Lung (tissue), 11 donors: ENCODE measurements at regions not wholly inside any gene's neighbourhood (a gene's known extent, or its start where the extent isn't known, plus 50 kb on each side); places are given as distances from the start of the nearest gene placed in this dataset.

ENCODE experiments used
- ATAC-seq: fragments of 200-7000 bp; cut with Tn5 transposase; one replicate; pipeline ENCODE4 v1.9.1; 2020; ENCODE audit warnings: moderate number of reproducible peaks; ENCODE audit not compliant: insufficient read depth, low FRiP score
- DNase-seq, 3 donors: peaks; one replicate each; pipeline ENCODE4 v3.0.0-alpha.2; 2013 to 2017
- H3K27ac ChIP-seq, 2 donors: one replicate each; pipeline ENCODE4 v1.5.1; 2013; ENCODE audit warnings: mild to moderate bottlenecking in 2 of 2, moderate library complexity in 2 of 2, control low read depth in 1 of 2, inconsistent platforms in 1 of 2, low read depth in 1 of 2, low read length in 1 of 2
- H3K27me3 ChIP-seq, 3 donors: one replicate each; pipeline ENCODE4 v1.5.1; 2013; ENCODE audit warnings: low read length in 2 of 3; ENCODE audit not compliant: control insufficient read depth in 3 of 3, insufficient read depth in 3 of 3
- H3K36me3 ChIP-seq, 4 donors: one replicate each; pipeline ENCODE4 v1.5.1; 2013; ENCODE audit warnings: low read length in 4 of 4, mild to moderate bottlenecking in 1 of 4, moderate library complexity in 1 of 4; ENCODE audit not compliant: control insufficient read depth in 4 of 4, insufficient read depth in 4 of 4
- H3K4me1 ChIP-seq, 5 donors: one replicate each; pipeline ENCODE4 v1.5.1; 2013; ENCODE audit warnings: low read length in 5 of 5, mild to moderate bottlenecking in 2 of 5, moderate library complexity in 1 of 5; ENCODE audit not compliant: control insufficient read depth in 5 of 5, insufficient read depth in 5 of 5
- H3K4me3 ChIP-seq: one replicate; pipeline ENCODE4 v1.5.1; 2013; ENCODE audit warnings: mild to moderate bottlenecking, control low read depth, moderate library complexity
- H3K9ac ChIP-seq, 2 donors: one replicate each; pipeline ENCODE4 v1.5.1; 2013; ENCODE audit warnings: low read length in 2 of 2, control low read depth in 1 of 2; ENCODE audit not compliant: insufficient read depth in 1 of 2
- H3K9me3 ChIP-seq, 4 donors: one replicate each; pipeline ENCODE4 v1.5.1; 2013; ENCODE audit warnings: low read length in 3 of 4, mild to moderate bottlenecking in 1 of 4, moderate library complexity in 1 of 4; ENCODE audit not compliant: control insufficient read depth in 4 of 4, insufficient read depth in 3 of 4
- CTCF ChIP-seq: IDR thresholded peaks from 2 replicates; pipeline ENCODE4 v1.5.1; 2012; ENCODE audit warnings: mild to moderate bottlenecking; ENCODE audit errors: control extremely low read depth, extremely low read depth
- WGBS, 2 donors: extraction: QIAGEN DNeasy Blood & Tissue Kit; methylation state at CpG; one replicate each; pipeline ENCODE4 v1.1.7; 2013; 5-methylcytosine and 5-hydroxymethylcytosine counted together
- donor health status: control.
- donor health status: control.
- donor health status: Bipolar disorder and iron deficiency.
- donor health status: healthy.
- donor health status: DM: yes; HTN: yes; CAD: no.

GRCh38 chr4:164683040-164683439 lies 70.9 kb upstream of the SMIM31 start:
- ATAC-seq (no peak), DNase-seq (no peak)
- Histone ChIP-seq H3K36me3 (no peaks in the 10 kb centered on the region), H3K27ac (no peak overlapping the region), H3K9me3 (no peaks in the 10 kb centered on the region), H3K4me1 (no peaks in the 10 kb centered on the region), H3K4me3 (no peak overlapping the region), H3K9ac (no peak overlapping the region), H3K27me3 (no peaks in the 10 kb centered on the region)
- TF ChIP-seq CTCF, result no peak
- WGBS, 2 donors, result 73 to 79% methylated on average over 2 of the region's 2 CpGs

GRCh38 chr4:164695650-164696049 lies 58.3 kb upstream of the SMIM31 start:
- TF ChIP-seq CTCF, result no peak
- no peaks in the 10 kb centered on the region for H3K36me3 ChIP-seq

GRCh38 chr4:164700471-164700870 lies 53.5 kb upstream of the SMIM31 start:
- DNase-seq, result peak in 1 of 3 donors; percentile 1
- no peak for TF ChIP-seq CTCF
- no peak for ATAC-seq
- Histone ChIP-seq H3K9ac (no peak overlapping the region), H3K27me3 (no peaks in the 10 kb centered on the region), H3K36me3 (no peaks in the 10 kb centered on the region), H3K4me3 (no peak overlapping the region), H3K9me3 (no peaks in the 10 kb centered on the region), H3K4me1 (no peaks in the 10 kb centered on the region), H3K27ac (no peak overlapping the region)
- WGBS, 2 donors, result 68 to 79% methylated on average over 10 of the region's 10 CpGs

More at GRCh38 chr4:164695650-164696049, 58.3 kb upstream of the SMIM31 start:
- DNase-seq (no peak), ATAC-seq (no peak)
- Histone ChIP-seq H3K9ac (no peak overlapping the region), H3K4me3 (no peak overlapping the region), H3K27me3 (no peaks in the 10 kb centered on the region), H3K27ac (no peak overlapping the region), H3K4me1 (no peaks in the 10 kb centered on the region), H3K9me3 (no peaks in the 10 kb centered on the region)
- 72 to 81% methylated on average over 3 of the region's 3 CpGs for WGBS, 2 donors

- no peak for ATAC-seq
- no peak for DNase-seq
- 58 to 75% methylated on average over 4 of the region's 4 CpGs for WGBS, 2 donors
Observed at GRCh38 chr4:164701665-164702064, 52.3 kb upstream of the SMIM31 start.

More at GRCh38 chr4:164701665-164702064, 52.3 kb upstream of the SMIM31 start:
- Histone ChIP-seq H3K9me3 (no peaks in the 10 kb centered on the region), H3K36me3 (no peaks in the 10 kb centered on the region), H3K27ac (no peak overlapping the region), H3K4me3 (no peak overlapping the region), H3K27me3 (no peaks in the 10 kb centered on the region), H3K4me1 (no peaks in the 10 kb centered on the region), H3K9ac (no peak overlapping the region)
- TF ChIP-seq CTCF, result no peak
